Testis (tissue), 2 donors: ENCODE measurements at regions not wholly inside any gene's neighbourhood (a gene's known extent, or its start where the extent isn't known, plus 50 kb on each side); places are given as distances from the start of the nearest gene placed in this dataset.
"Not testable (repeated sequence)": the region's sequence is repeated elsewhere in the genome, so short reads cannot be mapped to it uniquely, and the experiment has no call there.

Source experiments
- DNase-seq: peaks from one replicate; pipeline ENCODE4 v3.0.0-alpha.2; 2019
- H3K27ac ChIP-seq, 2 donors: fragments of 200-600 bp; sonication (generic); one replicate each; pipeline ENCODE4 v1.5.1; 2019
- H3K27me3 ChIP-seq: fragments of 200-600 bp; sonication (generic); one replicate; pipeline ENCODE4 v1.5.1; 2019
- H3K36me3 ChIP-seq: fragments of 200-600 bp; sonication (generic); one replicate; pipeline ENCODE4 v1.5.1; 2017; ENCODE audit warnings: low read depth; ENCODE audit errors: missing control alignments
- H3K4me1 ChIP-seq: fragments of 200-600 bp; sonication (generic); one replicate; pipeline ENCODE4 v1.5.1; 2019
- H3K4me3 ChIP-seq, 2 donors: fragments of 200-600 bp; sonication (generic); one replicate each; pipeline ENCODE4 v1.5.1; 2017 to 2019
- H3K9me3 ChIP-seq: fragments of 200-600 bp; sonication (generic); one replicate; pipeline ENCODE4 v1.5.1; 2017
- CTCF ChIP-seq, 3 experiments: fragments of 450-650 bp in 2 of 3; fragments of 200-600 bp in 1 of 3; sonication (generic) in 1 of 3; IDR thresholded peaks; one replicate each; pipeline ENCODE4 v1.5.1; 2016 to 2019; ENCODE audit warnings: antibody characterized with exemption in 3 of 3, mild to moderate bottlenecking in 2 of 3, moderate library complexity in 1 of 3
- POLR2A ChIP-seq: fragments of 450-650 bp; IDR thresholded peaks from one replicate; pipeline ENCODE4 v1.6.1; 2017; ENCODE audit warnings: antibody characterized with exemption, mild to moderate bottlenecking, moderate library complexity
- WGBS, 2 donors: methylation state at CpG; one replicate each; pipeline ENCODE4 v1.1.5; 2018; 5-methylcytosine and 5-hydroxymethylcytosine counted together
- intact Hi-C: fragments of 100-400 bp; cut with DNase I; formaldehyde crosslinking; loops from one replicate; pipeline ENCODE4 v1.15.1; 2023; ENCODE audit warnings: low total_unique reads

- no peak for TF ChIP-seq CTCF (IDR thresholded peaks at IDR 0.05)
- no peaks in the 10 kb centered on the region for H3K36me3 ChIP-seq
- no peak overlapping the region for H3K27ac ChIP-seq
- no peak for DNase-seq
- intact Hi-C loops = no loop called here
- WGBS, 2 donors = 27 to 33% methylated on average over 4 of the region's 4 CpGs
- H3K27me3 ChIP-seq = no peaks in the 10 kb centered on the region
- no peaks in the 10 kb centered on the region for H3K9me3 ChIP-seq
- no peak overlapping the region for H3K4me3 ChIP-seq
- no peaks in the 10 kb centered on the region for H3K4me1 ChIP-seq
Observed at GRCh38 chr1:217993439-217993838, 291.7 kb upstream of the RRP15 start.

GRCh38 chr1:218008296-218008695 is 276.8 kb upstream of the RRP15 start:
- 60 to 74% methylated on average over 6 of the region's 6 CpGs for WGBS, 2 donors
- not testable (repeated sequence) for DNase-seq

GRCh38 chr1:218015106-218015505 is 270.0 kb upstream of the RRP15 start:
- H3K4me3 ChIP-seq, H3K4me1 ChIP-seq, H3K36me3 ChIP-seq, H3K27me3 ChIP-seq, intact Hi-C loops, H3K27ac ChIP-seq, H3K9me3 ChIP-seq, DNase-seq: not testable (repeated sequence)
- 94% methylated on average over 8 of the region's 8 CpGs; no CpG with 5 or more reads in 1 of the 2 donors for WGBS, 2 donors

More at GRCh38 chr1:218008296-218008695, 276.8 kb upstream of the RRP15 start:
- H3K27ac ChIP-seq, H3K4me3 ChIP-seq, intact Hi-C loops, H3K4me1 ChIP-seq, H3K36me3 ChIP-seq, H3K9me3 ChIP-seq, H3K27me3 ChIP-seq: not testable (repeated sequence)

- no peak overlapping the region for H3K27ac ChIP-seq
- intact Hi-C loops = no loop called here
- no peaks in the 10 kb centered on the region for H3K9me3 ChIP-seq
- no peak overlapping the region for H3K4me3 ChIP-seq
- no peak for TF ChIP-seq CTCF (IDR thresholded peaks at IDR 0.05)
- TF ChIP-seq POLR2A = no peak
- H3K4me1 ChIP-seq = no peaks in the 10 kb centered on the region
- no peak for DNase-seq
- H3K36me3 ChIP-seq = no peaks in the 10 kb centered on the region
- no peaks in the 10 kb centered on the region for H3K27me3 ChIP-seq
- 43 to 62% methylated on average over 2 of the region's 2 CpGs for WGBS, 2 donors
Observed at GRCh38 chr1:218024211-218024720, 260.8 kb upstream of the RRP15 start.

- intact Hi-C loops = no loop called here
Observed at GRCh38 chr1:218025454-218025853, 259.6 kb upstream of the RRP15 start.

More at GRCh38 chr1:218025454-218025853, 259.6 kb upstream of the RRP15 start:
- no peak for DNase-seq
- Histone ChIP-seq H3K4me1 (no peaks in the 10 kb centered on the region), H3K4me3 (no peak overlapping the region), H3K36me3 (no peaks in the 10 kb centered on the region), H3K9me3 (no peaks in the 10 kb centered on the region), H3K27ac (no peak overlapping the region), H3K27me3 (no peaks in the 10 kb centered on the region)
- WGBS, 2 donors = 88 to 92% methylated on average over 2 of the region's 2 CpGs
- TF ChIP-seq POLR2A = no peak
- TF ChIP-seq CTCF (IDR thresholded peaks at IDR 0.05) = no peak
